ENCODE measurements at regions not wholly inside any gene's neighbourhood (a gene's known extent, or its start where the extent isn't known, plus 50 kb on each side); places are given as distances from the start of the nearest gene placed in this dataset.

DNA sequence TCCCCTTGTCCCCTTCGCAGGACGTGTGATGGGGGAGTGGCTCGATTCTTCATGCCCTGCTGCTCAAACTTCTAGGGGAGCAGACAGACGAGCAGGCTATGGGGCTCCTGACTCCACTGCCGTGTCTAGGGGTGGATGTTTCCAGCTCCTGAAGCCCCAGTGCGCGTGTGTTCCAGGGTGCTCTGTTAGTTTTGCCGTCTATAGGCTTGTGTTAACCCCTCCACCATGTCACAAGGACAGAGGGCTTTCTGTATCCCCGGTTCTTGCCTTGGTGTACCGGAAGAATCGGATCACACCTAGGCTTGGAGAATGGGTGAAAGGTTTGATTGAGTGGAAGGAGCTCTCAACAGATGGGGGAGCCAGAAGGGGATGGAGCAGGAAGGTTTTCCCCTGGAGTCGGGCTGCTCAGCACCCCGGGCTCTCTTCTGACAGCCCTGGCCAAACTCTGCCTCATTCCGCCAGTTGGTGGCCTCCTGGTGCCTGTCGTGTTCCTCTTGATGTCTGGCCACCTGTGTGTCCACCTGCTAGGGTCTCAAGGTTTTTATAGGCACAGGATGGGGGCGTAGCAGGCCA lies 810.7 kb downstream of the BRD1 start:
- DNase-seq (ENCODE audit: low read depth in 1 of 2, low spot score in 1 of 2) = no peak
- no peak for TF ChIP-seq JUND (IDR thresholded peaks at IDR 0.05; ENCODE audit: low read depth)
- in situ Hi-C loops (cut with HindIII; ENCODE audit: low pct_unique_long_range_greater_than_20kb, low sequenced_read_pairs) = no loop called here

GRCh38 chr22:49015993-49016908 lies 811.4 kb downstream of the BRD1 start:
- no peak for TF ChIP-seq JUND (IDR thresholded peaks at IDR 0.05; ENCODE audit: low read depth)
- in situ Hi-C loops (cut with HindIII; ENCODE audit: low pct_unique_long_range_greater_than_20kb, low sequenced_read_pairs) = no loop called here
- DNase-seq (ENCODE audit: low read depth in 1 of 2, low spot score in 1 of 2) = no peak

DNA sequence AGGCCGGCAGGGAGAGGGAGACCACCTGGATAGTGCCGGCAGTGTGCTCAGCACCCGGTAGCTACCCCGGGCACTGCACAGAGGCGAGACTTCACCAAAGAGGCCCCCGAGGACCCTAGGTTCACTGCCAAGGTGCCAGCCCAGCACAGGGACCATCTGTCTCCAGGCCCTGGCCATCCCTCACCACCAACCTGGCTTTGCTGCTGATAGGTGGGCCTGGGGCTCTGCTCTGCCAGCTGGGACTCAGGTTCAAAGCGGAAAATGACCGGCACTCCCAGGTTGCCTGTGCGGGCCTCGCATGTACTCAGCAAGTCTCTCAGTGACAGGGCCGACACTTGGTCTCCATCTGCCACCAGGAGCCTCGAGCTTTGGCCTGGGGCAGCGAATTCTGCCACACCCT lies 812.2 kb downstream of the BRD1 start:
- no peak for TF ChIP-seq JUND (IDR thresholded peaks at IDR 0.05; ENCODE audit: low read depth)
- in situ Hi-C loops (cut with HindIII; ENCODE audit: low pct_unique_long_range_greater_than_20kb, low sequenced_read_pairs) = no loop called here

DNA sequence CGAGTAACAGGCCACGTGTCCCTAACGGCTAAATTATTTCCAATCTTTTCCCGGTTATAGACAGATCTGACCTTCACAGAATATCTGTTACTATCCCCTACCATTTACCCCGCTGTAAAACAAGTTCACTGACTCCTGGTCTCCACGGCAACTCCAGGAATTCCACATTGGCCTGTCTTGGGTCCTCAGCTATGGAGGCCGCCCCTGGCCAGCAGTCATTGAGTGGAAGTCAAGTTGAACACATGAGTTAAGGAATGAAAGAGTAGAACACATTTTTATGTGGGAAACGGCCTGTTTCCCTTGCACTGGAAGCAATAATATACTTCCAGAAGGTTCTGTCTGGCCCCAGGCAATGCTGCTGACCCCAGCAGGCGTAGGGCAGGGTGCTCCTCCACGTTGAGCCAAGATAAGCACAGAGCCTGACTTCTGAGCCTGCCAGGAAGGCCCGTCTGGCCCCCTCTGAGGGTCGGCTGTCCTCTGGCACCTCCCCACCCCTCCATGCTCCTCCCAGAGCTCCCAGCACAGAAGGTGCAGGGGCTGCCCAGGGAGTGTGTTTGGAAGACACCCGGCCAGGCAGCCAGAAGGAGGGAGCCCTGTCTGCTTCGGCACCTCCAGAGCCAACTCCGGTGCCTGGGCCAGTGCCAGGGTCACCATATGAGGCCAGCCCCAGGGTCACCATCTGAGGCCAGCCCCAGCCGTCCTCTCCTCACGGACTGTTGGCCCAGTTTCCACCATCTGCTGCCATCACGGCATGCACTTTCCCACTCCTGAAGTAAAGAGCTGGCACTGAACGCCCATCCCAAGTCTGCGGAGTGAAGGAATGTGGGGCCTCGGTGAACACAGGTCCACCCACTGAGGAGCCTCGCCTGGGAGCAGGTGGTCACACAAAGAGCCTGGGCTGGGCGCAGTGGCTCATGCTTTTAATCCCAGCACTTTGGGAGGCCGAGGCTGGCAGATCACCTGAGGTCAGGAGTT lies 813.2 kb downstream of the BRD1 start:
- DNase-seq (ENCODE audit: low read depth in 1 of 2, low spot score in 1 of 2) = no peak
- TF ChIP-seq JUND (IDR thresholded peaks at IDR 0.05; ENCODE audit: low read depth) = no peak
- in situ Hi-C loops (cut with HindIII; ENCODE audit: low pct_unique_long_range_greater_than_20kb, low sequenced_read_pairs) = no loop called here

More for the DNA sequence above, 812.2 kb downstream of the BRD1 start:
- DNase-seq (ENCODE audit: low read depth in 1 of 2, low spot score in 1 of 2) = no peak

DNA sequence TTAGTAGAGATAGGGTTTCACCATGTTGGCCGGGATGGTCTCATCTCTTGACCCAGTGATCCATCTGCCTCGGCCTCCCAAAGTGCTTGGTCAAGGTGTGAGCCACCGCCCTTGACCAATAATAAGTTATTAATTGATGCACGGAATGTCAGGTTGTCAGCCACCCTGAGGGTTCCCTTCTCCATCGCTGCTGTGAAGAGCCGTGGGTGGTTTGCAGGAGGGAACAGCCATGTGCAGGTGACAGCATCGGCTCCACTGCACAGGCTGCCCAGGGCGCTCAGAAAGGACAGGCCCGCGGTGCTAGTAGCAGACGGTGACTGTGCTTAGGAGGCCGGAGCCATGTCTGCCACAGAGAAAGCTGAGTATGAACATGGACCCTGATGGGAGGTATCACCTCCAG lies 814.0 kb downstream of the BRD1 start:
- in situ Hi-C loops (cut with HindIII; ENCODE audit: low pct_unique_long_range_greater_than_20kb, low sequenced_read_pairs) = no loop called here
- TF ChIP-seq JUND (IDR thresholded peaks at IDR 0.05; ENCODE audit: low read depth) = no peak
- no peak for DNase-seq (ENCODE audit: low read depth in 1 of 2, low spot score in 1 of 2)

- no peak for TF ChIP-seq JUND (IDR thresholded peaks at IDR 0.05; ENCODE audit: low read depth)
- DNase-seq (ENCODE audit: low read depth in 1 of 2, low spot score in 1 of 2) = no peak
- in situ Hi-C loops (cut with HindIII; ENCODE audit: low pct_unique_long_range_greater_than_20kb, low sequenced_read_pairs) = no loop called here
Observed at GRCh38 chr22:49012712-49013395, 814.8 kb downstream of the BRD1 start.

DNA sequence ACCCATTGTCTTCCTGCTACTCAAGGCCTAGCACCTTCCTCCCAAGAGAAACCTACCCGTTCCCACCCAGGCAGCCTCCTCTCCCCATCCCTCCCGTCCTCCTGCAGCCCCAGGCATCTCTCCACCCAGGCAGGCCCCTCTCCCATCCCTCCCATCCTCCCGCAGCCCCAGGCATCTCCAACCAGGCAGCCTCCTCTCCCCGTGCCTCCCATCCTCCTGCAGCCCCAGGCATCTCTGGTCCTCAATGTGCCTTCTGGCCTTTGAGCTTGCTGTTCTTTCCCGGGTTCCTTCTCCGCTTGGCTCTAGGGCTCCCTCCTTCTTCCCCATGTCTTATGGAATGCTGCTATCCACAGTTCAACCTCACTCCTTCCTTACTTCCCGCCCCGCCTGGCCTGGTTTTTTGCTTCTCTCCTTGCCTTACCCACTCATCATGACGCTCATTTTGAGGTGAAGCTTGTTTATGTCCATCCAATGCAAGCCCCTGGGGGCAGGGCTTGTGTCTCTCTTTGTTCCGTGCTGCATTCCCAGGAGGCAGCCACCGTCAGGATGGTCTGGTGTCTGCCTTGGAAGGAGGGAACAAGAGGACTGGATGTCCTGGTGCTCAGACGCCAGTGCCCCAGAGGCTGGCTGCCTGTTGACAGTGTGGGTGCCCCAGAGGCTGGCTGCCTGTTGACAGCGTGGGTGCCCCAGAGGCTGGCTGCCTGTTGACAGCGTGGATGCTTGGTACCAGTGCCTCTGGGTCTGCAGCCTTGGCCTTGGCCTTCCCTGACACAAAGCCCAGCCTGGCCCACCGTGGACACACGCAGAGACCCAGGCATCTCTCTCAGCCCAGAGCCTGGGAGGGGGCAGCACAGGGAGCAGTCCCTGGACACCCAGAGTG lies 815.7 kb downstream of the BRD1 start:
- no peak for DNase-seq (ENCODE audit: low read depth in 1 of 2, low spot score in 1 of 2)

GRCh38 chr22:49011379-49011768 lies 816.3 kb downstream of the BRD1 start:
- in situ Hi-C loops (cut with HindIII; ENCODE audit: low pct_unique_long_range_greater_than_20kb, low sequenced_read_pairs) = no loop called here
- TF ChIP-seq JUND (IDR thresholded peaks at IDR 0.05; ENCODE audit: low read depth) = no peak
- no peak for DNase-seq (ENCODE audit: low read depth in 1 of 2, low spot score in 1 of 2)

More for the DNA sequence above, 815.7 kb downstream of the BRD1 start:
- in situ Hi-C loops (cut with HindIII; ENCODE audit: low pct_unique_long_range_greater_than_20kb, low sequenced_read_pairs) = no loop called here
- no peak for TF ChIP-seq JUND (IDR thresholded peaks at IDR 0.05; ENCODE audit: low read depth)

DNA sequence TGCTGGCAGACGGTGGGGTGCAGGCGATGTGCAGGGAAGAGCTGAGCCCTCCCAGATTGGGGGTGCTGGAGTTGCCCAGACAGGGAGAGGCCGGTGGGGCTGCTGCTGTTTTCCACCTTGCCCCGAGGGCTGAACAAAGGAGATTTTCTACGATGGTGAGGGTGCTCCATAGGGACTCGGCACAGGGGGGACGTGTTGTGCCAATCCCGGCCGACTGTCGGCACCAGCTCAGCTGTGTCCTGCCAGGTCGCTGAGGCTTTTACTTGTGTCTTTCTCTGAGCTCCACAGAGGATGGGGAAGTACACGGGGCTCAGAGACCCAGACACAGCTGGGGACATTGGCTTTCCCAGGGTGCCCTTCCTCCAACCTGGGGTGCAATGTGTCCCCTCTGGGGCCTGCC lies 816.8 kb downstream of the BRD1 start:
- TF ChIP-seq JUND (IDR thresholded peaks at IDR 0.05; ENCODE audit: low read depth) = no peak
- in situ Hi-C loops (cut with HindIII; ENCODE audit: low pct_unique_long_range_greater_than_20kb, low sequenced_read_pairs) = no loop called here
- no peak for DNase-seq (ENCODE audit: low read depth in 1 of 2, low spot score in 1 of 2)

DNA sequence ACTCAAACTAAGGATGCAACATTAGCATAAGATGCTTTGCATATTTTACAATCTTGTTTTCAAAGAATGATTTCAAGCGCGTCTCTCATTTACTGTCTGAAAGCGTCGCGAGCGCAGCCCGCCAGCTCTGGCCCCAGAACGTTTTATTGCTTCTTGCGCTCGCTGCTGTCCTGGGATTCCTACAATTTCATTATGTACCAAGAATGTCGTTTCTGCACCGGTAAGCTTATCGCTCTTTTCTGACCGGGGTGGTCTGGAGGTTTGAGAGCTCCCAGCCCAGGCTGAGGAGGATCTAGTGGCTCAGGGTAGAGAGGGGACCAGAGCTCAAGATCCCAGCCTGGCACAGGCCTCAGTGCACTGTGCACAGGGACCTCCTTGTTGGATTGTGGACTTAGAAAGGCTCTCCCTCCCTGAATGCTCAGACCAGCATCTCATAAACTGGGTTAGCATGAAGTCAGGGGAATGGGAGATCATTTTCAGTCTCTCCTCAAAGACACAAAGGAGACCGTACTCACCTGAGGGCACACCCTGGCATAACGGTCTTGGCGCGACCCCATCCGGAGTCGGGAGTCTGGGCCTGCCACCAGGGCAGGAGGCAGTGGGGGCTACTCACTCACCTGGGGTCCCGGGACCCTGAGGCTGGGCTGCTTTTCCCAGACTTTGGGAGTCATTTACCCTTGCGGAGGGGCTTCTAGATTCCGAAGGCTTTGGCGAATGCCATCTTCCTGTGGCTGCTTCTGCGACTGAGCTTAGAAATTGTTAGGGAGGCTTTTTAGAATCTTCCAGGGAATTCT lies 817.4 kb downstream of the BRD1 start:
- in situ Hi-C loops (cut with HindIII; ENCODE audit: low pct_unique_long_range_greater_than_20kb, low sequenced_read_pairs) = no loop called here
- TF ChIP-seq JUND (IDR thresholded peaks at IDR 0.05; ENCODE audit: low read depth) = no peak
- no peak for DNase-seq (ENCODE audit: low read depth in 1 of 2, low spot score in 1 of 2)
